GM12872 (cell line): ENCODE measurements at regions not wholly inside any gene's neighbourhood (a gene's known extent, or its start where the extent isn't known, plus 50 kb on each side); places are given as distances from the start of the nearest gene placed in this dataset.

Experiments used
- CTCF ChIP-seq: IDR thresholded peaks from 3 replicates; pipeline ENCODE4 v1.5.1; 2011; ENCODE audit warnings: low read depth, mild to moderate bottlenecking, low read length, moderate library complexity; ENCODE audit not compliant: insufficient read depth

GRCh38 chrX:56130031-56130430 is 102.1 kb upstream of the KLF8 start:
- no peak for TF ChIP-seq CTCF

- TF ChIP-seq CTCF = no peak
Measured at GRCh38 chrX:56130436-56130835, 101.7 kb upstream of the KLF8 start.
